Stimulated activated naive CD4-positive, alpha-beta T cell (primary cell): ENCODE measurements at regions not wholly inside any gene's neighbourhood (a gene's known extent, or its start where the extent isn't known, plus 50 kb on each side); places are given as distances from the start of the nearest gene placed in this dataset.

Source experiments
- DNase-seq, 6 experiments: peaks; one replicate each; lab custom pipeline; 2025; lab: John Stamatoyannopoulos, UW

DNA sequence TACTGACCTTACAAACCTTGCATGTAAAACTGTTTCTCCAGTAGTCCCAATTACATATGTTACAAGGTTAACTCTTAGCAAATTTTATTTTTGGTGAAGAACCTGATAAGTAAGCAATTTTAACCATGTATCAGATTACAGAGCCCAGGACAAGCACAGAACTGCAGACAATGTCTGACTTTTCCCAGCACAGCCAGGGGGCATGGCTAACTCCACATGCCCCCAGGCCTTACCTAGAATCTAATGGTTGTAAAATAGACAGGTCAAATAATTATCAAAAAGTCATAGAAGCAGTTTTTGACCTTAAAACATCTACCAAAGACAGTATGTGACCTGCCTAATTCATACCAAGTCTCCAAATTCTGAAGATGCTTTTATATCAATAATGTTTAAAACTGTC lies 364.1 kb downstream of the FOXO1 start:
- no peak for DNase-seq

DNA sequence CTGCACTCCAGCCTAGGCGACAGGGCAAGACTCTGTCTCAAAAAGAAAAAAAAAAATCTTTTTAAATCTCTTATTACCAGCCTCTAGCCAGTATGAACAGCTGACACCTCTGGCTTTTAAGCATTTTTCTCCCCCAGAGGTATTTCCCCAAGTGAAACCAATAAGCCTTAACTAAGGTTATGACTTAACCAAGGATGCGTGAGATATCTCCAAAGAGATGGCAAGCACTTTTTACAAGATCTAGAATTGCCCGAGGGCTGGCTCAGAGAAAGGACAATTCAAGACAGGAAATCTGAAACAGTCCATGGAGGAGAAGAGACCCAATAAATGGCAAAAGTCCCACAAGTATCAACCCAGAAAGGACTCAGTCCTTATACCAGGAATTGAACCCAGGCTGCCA lies 362.1 kb downstream of the FOXO1 start:
- no peak for DNase-seq

DNA sequence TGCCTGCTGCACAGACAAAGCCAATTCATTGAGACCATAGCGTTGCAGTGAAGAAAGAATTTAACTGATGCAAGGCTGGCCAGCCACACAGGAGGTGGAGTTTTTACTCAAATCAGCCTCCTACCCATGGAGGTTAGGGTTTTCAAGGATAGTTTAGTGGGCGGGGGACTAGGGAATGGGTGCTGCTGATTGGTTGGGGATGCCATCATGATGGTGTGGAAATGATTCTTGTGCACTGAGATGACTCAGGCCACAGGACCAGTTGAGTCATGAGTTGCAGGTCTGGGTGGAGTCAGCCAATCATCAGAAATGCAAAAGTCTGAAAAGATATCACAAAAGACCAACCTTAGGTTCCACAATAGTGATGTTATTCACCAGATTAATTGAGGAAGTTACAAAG lies 359.6 kb downstream of the FOXO1 start:
- no peak for DNase-seq

DNA sequence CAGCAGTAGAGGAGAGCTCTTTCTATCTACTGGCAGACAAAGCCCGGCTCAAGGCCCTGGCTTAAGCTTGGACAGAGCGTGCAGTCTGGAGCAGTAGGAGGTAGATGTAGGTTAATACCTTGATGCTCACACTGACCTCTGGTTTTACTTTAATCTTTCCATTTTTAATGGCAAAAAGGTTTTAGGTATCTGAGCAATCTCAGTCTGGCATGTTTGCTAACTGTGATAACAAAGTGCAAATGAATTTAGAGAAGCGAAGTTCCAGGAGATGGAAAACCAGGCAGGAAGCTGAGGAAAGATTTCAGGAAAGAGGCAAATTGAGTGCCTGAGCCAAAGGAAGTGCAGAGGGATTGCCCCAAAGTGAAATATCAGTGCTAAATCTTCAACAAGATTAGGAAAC lies 356.6 kb downstream of the FOXO1 start:
- no peak for DNase-seq

DNA sequence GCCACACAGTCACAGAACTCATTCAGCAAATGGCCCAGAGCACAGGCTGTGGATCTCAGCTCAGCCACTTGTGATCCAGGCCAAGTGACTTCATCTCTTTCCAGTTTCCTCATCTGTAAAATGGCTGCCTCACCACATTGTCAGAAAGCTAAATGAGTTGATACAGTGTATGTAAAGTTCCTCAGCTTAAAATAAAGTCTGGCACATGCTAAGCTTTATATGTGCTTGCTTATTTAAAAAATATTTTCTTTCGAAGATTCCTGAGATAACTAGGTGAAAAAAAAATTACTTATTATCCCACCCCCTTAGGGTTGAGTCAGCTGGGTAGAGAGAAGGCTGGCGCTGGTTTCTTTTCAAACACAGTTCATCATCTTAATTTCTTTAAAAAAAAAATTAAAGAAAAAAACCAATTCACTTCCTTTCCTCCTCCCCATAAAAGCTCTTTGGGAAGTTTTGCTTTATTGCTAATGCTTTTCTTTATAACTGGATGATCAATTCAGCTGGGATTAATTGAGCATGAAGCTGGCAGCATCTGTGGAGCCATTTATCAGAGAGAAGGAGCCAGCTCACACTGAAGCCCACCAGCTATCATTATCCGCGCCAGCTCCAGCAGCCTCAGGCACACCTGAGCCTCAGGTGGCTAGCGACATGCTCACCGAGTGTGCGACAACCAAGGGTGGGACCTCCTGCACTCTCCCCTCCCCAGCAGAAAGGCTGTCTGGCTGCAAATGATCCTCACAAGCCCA lies 354.9 kb downstream of the FOXO1 start:
- no peak for DNase-seq

DNA sequence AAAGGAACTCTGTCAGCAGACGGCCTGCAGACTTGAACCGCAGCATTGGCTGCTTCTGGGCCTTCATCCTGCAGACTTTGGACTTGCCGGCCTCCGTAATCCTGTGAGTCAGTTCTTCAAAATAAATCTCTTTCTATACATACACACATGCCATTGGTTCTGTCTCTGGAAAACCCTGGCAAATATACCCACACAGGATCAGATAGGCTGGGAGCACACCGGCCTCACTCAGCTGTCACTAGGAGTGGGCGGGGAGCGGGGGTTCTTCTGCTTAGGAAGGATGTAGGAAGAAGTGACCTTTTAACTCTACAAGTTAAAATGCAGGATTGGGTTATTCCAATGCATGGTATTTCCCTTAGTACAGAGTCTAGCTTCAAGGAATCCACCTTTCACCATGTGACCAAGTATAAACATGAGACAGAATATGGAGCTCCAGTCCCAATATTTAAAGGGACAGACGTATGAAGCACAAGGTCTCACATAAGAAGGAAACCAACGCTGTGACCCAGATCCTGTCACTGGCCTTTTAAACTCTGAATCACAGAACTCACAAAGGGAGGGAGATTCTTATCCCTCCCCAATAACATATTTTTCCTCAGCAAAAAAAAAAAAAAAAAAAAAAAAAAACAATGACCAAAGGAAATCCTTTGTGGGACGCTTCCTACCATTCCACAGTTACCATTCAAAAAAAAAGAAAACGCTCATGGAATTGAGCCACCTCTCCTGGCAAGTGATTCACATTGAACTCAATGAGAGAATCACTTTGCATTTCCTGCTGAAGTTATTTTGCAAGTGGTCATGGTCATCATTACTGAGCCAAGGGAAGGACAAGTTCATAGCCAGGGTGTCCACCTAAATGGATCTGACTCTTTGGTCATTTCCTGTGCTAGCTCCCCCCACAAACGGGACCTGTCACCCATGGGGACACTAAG lies 352.9 kb downstream of the FOXO1 start:
- no peak for DNase-seq

DNA sequence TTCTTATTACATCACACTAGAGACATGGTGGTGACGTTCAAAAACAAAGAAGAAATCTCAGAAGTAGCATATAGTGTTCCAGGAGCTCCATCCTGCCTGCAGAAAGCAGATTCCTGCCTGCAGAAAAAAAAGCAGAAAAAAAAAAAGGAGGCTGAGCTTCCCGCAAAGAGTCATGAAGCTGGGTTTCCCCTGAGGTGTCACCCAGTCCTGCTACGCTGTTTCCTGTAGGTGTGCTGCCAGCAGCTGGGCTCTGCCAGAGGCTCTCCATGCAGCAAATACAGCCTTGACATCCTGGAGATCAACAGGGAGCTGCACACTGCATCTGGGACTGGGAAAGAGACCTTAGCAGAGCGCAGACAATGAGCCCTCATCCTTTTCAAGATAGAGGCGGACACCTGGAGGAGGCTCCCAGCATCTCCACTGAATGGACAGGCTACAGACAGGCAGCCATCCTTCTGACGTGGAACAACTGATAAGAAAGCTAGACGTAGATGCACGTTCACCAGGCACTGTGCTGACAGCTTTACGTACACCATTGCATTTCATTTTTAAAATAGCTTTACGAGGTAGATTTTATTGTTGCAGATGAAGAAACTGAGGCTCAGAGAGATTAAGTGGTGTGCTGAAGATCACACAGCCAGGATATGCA lies 350.9 kb downstream of the FOXO1 start:
- peak; percentile 14 to 64 (median 54) for DNase-seq

DNA sequence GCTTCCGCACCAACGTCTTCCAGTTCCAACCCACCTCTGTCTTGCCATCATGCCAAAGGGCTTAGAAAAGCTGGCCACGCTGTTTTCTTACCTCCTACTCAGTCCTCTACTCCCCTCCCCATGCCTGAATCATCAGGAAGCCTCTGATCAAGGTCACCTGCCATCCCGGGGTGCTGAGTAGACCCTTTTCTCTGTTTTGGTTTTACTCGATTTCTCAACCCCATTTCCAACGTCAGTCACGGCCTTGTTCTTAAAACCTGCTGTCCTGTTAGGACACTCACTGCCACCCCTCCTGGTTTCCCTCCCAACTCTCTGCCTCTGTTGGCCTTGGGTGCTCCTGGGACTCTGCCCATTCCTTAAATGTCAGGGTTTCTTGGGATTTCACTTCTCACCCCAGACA lies 350.1 kb downstream of the FOXO1 start:
- DNase-seq = no peak

DNA sequence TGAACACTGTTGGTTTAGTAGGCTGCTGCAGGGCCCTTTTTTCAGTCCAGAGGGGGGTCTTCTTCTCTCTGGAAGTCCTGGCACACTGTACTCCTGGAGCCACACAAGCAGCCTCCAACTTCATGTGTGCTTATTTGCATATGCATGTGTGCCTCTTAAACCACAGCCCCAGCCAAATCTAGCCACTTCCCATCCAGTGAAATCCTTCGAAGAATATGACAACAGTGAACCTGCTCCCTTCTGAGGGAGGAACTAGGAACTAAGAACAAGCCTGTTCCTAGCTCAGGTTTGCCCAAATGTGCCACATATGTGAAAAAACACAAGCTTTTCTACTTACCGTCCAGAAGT lies 348.5 kb downstream of the FOXO1 start:
- no peak for DNase-seq

DNA sequence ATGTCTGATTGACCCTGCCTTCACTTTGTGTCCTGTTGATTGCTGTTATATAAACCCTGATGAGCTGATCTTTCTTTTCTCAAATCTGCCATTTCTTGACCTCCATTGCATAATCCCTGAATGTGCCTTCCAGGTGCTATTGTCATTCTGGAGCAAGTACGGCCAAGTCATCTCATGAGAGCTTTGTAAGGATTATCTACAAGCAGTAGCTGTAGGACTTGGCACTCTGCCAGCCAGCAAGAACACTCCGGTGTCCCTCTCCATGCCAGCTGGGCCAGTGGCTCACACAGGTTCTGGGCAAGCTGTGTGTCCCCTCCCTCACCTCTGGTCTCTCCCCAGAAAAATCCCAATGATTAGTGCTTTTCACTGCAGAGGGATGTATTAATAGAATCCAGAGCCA lies 348.1 kb downstream of the FOXO1 start:
- peak in 2 of 6 experiments; percentile 5 to 8 for DNase-seq

DNA sequence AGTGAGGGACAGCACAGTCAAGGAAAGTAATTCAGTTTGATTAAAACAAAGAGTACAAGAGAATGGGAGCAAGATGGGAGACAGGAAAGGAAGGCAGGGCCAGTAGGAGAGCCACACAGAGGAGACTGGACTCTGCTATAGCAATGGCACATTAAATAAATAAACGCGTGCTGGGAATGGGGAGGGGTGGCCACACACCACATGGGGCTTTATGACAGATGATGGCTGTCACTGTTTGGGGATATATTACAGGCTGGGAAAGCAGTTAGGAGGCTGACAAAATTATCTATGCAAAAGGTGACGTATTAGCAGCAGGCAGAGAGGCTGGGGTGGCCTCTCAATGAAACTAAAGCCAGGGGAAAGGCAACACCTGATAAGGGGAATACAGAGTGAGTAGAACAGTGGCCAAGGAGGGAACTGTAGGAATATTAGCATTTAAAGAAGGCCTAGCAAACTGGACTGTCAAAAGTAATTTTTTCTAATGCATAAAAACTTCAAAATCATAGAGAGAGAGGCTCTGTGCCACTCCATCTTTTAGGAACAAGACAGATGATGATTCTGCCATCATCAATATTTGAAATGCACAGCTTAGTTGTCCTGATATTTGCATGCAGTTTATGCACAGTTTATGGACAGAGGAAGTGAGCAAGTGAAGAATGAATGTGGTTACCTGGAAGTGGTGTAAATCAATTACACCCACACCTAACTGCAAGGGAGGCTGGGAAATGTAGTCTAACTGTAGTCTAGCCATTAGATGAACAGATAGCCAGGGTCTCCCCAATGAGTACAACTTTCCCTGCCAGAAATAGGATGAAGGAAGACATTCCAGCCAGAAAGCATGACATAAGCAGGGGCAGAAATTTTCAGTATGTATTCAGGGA lies 346.5 kb downstream of the FOXO1 start:
- peak in 1 of 6 experiments; percentile 8 for DNase-seq

DNA sequence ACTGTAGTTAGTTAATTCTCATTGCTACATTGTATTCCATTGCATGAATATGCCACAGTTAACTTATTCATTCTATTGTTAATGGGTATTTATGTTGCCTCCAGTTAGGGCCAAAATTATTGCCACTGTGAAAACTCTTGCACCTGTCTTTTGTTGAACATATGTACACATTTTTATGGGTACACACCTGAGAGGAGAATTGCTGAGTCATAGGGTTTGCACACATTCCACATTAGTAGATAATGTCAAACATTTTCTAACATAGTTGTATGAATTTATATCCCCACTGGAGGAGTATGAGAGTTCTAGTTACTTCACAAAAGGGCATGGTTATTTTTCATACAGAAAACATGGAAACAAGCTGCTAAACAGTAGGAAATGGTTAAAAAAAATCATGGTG lies 338.4 kb downstream of the FOXO1 start:
- DNase-seq = no peak

DNA sequence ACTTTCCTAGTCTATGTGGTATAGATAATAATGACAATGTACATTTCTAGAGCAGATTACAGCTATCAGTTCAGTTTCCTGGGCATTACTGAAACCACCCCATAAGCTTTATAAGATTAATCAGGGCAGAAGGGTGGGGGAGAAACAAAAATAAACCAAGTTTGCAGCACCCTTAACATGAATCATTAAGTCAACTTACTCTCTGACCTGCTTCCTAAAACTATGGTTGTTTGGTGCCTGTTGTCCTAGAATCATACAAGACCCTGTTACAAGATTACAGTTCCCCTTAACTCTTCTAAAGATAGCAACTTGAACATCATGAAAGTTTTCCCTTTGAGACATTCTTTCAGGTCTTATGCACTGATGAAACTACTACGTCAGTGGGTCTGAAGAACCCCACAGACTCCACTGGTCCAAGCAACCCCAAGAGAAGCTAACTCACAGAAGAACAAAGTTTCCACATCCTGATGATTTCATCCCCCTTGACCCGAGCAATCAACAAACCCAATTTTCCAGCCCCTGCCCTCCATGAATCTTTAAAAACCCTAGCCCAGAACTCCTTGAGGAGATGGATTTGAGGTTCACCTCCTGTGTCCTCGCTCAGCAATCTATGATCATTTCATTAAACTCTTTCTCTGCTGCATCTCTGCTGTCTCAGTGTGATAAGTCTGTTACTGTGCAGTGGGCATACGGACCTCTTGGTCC lies 336.5 kb downstream of the FOXO1 start:
- no peak for DNase-seq

DNA sequence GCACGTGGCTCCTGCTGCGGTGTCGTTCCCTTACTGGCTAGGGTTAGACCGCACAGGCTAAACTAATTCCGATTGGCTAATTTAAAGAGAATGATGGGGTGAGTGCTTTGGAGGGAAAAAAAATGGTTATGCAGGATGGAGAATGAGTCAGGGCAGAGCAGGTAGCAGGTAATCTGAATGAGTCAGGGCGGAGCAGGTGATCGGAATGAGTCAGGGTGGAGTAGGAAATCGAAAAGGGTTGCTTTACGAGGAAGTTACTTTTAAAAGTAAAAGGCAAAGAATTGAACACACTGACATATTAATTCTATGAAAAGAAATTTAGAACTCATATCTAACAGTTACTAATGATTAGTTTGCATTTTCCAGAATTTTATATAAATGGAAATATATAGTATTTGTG lies 335.5 kb downstream of the FOXO1 start:
- DNase-seq = no peak

DNA sequence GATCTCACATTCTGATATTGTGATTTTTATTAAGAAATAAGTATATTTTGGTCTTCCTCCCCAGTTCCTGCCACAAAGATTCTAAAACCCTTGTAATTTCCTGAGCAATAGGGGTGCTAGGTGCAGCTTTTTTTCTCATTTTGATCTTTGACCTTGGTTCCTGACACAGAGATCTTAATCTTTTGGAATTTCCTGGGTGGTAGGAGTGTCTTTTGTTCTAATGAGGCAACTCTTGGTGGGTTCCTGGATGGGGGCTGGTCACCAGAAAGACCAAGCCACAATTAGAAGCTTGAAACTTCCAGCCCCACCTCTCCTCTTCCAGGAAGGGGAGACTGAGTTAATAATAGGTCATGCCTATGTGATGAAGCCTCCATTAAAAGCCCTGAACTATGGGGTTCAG lies 334.6 kb downstream of the FOXO1 start:
- DNase-seq = no peak

DNA sequence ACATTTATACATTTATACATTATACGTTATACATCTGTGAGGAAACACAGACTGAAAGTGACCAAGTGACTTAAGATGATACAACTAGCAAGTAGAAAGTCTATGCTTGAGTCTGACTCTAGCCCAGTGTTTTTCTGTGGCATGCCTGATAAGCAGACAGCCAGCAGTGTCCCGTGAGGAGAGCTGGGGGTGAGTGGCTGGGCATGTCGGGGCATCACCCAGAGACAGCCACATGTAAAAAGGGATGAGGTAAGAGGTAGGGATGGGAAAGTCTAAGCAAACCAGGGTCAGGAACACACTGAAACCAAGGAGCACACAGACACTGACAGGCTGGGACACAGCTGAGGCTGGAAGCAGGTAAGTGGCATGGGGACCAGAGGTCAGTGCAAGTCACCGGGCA lies 333.2 kb downstream of the FOXO1 start:
- DNase-seq = no peak

DNA sequence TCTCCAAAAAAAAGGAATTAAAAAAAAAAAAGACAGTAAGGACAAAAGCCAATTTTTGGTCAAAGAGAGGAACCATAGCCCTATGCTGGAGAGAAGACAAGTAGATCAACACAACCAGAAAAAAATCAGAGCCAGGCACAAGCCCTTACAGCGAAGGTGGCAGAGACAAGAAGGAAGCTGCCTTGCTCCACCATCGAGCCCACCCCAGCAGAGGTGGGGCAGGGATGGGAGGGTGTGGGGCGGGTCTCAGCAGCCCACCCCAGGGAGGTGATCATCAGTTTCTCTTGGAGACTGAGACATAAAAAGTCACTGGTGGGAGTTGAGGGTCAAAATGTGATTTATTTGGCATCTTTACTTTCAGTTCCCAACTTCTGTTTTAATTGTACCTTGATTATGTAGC lies 332.4 kb downstream of the FOXO1 start:
- no peak for DNase-seq

DNA sequence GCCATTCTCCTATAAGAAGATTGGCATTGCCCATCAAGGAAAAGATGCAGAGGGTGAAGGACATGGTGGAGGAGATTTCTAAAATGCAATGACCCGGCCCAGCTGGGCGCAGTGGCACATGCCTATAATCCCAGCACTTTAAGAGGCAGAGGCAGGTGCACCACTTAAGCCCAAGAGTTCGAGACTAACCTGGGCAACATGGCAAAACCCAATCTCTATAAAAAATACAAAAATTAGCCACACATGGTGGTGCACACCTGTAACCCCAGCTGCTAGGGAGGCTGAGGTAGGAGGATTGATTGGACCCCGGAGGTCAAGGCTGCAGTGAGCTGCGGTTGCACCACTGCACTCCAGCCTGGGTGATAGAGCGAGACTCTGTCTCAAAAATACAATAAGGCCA lies 331.8 kb downstream of the FOXO1 start:
- DNase-seq = no peak

DNA sequence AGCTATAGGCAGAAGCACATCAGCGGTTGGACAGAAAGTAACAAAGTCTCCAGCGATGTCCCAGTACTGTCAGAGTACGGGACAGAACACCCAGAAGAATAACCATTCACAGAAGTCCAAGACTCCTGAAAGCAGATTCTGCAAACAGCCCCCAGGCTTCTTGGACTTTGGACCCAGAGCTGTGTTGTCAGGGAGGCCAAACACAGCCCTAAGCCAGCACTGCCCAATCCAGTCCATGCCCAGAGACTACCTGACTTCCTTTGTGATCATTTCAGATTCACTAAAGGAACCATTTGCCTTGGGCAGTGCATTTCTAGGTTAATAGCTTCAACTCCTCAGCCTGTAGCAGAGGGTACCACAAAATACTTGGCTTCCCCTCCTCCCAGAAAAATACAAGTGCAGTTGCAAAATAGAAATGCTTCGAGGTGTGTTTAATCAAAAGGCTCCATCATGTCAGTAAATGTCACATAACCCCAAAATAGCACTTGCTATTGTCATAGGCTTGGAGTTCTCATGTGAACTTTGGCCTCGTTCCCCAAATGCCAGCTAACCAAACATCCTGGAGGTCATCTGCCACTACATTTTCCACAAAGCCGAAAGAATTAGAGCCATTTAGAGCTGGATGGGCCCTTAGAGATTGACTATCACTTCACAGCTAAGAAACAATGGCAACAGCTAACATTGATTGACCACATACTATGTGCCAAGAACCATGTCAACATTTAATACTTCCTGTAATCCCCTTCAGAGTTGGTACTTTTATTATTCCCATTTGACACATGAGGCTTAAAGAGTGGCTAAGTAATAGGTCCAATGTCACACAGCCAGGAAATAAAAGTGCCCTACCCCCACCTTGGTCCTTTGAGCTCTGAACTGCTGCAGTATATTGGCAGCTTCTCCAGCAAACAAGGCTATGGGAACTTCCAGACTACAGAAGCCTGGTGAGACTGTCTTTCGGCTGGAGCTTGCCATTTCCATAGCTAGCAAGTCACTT lies 329.9 kb downstream of the FOXO1 start:
- DNase-seq = peak in 2 of 6 experiments; percentile 1 to 7

DNA sequence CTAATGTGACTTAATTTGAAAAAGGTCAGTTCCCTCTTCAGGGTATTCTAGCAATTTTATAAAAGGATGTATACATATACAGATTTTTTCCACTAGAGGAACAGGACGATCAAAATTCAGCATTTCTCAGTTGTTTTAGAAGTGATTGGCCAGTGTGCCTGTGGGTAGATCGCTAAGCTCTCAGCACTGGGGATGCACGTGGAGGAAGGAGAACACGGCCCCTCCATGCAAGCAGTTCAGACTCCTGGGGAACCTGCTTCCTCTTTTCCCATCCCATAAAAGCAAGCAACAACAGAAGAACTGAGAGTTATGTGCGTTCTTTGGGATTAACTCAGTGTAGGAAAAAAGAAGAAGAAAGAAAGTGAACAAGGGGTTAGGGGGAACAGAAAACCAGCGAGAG lies 328.8 kb downstream of the FOXO1 start:
- no peak for DNase-seq
